ENCODE measurements at regions not wholly inside any gene's neighbourhood (a gene's known extent, or its start where the extent isn't known, plus 50 kb on each side); places are given as distances from the start of the nearest gene placed in this dataset.

DNA sequence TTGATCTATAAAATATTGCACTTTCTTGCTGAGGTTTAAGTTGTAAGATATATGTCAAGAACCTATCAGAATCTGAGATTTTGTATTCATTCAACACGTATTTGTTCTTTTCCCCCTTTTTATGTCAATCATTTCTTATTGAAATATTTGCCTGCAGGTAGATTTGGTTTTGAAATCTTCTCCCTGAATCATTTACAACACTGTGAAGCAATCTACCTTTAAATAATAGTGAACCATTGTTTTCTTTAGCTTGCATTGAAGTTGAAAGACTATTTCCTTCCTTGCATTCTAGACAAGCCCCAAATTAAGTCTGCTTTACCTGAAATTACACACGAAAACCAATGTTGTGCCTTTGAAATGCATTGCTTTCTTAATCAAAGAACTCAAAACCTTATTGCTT is 460.2 kb downstream of the KIF2B start:
- TF ChIP-seq, protein P1, sequence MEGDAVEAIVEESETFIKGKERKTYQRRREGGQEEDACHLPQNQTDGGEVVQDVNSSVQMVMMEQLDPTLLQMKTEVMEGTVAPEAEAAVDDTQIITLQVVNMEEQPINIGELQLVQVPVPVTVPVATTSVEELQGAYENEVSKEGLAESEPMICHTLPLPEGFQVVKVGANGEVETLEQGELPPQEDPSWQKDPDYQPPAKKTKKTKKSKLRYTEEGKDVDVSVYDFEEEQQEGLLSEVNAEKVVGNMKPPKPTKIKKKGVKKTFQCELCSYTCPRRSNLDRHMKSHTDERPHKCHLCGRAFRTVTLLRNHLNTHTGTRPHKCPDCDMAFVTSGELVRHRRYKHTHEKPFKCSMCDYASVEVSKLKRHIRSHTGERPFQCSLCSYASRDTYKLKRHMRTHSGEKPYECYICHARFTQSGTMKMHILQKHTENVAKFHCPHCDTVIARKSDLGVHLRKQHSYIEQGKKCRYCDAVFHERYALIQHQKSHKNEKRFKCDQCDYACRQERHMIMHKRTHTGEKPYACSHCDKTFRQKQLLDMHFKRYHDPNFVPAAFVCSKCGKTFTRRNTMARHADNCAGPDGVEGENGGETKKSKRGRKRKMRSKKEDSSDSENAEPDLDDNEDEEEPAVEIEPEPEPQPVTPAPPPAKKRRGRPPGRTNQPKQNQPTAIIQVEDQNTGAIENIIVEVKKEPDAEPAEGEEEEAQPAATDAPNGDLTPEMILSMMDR (conservative IDR thresholded peaks at IDR 0.05; ENCODE audit: low read depth), result no peak
- no peak overlapping the region for H3K27ac ChIP-seq
- CTCF ChIA-PET, result no interaction called here
- DNase-seq (ENCODE audit: low spot score), result no peak
- POLR2A ChIA-PET (ENCODE audit: low non-redundant PET), result no interaction called here

DNA sequence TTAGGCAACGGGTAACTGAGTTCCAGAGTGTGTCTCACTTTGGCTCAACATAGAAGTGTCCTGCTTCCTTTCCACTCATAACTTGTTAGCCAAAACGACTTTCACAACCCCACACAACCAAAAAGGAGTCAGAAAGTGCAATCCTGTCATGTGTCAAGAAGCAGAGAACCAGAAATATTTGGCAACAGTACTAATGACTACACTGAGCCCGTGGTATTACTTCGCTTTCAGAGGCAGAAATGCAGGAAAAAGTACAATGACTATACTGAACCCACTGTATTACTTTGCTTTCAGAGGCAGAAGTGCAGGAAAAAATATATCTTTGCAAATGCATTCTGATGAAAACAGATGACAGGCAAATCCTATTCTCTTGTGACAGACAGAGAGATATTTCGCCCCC is 484.6 kb downstream of the KIF2B start:
- DNase-seq (ENCODE audit: low spot score), result no peak
- CTCF ChIA-PET, result no interaction called here
- H3K27ac ChIP-seq, result no peak overlapping the region
- POLR2A ChIA-PET (ENCODE audit: low non-redundant PET), result no interaction called here
- TF ChIP-seq, protein P1 (conservative IDR thresholded peaks at IDR 0.05; ENCODE audit: low read depth), result no peak

DNA sequence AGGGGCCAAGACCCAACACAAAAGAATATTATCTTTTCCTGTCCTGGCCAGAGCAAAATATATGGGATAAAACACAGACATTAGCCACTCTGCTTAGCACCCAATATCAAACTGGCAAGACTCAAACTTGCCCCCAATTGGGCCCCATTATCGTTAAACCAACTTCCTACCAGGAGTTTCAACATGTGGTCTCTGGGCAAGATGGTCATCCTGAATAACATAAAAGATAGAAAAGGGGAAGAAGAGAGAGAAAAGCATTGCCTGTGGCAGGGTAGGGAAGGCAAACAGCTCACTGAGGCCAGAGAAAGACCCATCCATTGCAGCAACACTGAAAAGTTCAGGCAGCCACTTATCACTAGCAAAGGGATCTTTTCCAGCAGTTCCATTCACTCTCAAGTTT is 502.1 kb downstream of the KIF2B start:
- POLR2A ChIA-PET (ENCODE audit: low non-redundant PET), result no interaction called here
- TF ChIP-seq, protein P1 (conservative IDR thresholded peaks at IDR 0.05; ENCODE audit: low read depth), result no peak
- no peak overlapping the region for H3K27ac ChIP-seq
- DNase-seq (ENCODE audit: low spot score), result no peak
- CTCF ChIA-PET, result no interaction called here

DNA sequence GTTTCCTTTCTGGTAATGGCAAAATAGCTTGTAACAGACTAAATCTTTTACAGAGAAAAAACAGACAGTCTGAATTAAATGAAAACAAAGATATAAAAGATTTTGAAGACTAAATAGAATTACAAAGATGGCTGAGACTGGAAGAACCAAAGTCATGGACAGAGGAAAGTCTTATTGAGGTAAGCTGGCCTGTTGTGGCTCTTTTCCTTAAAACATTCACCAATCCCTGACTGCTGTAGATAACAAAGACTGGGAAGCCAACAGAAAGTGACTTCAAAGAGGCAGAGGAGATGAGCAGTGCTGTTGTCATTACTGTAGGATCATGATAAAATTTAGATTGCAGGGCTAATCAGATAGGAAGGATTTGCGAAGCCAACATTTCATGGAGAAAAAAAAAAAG is 517.0 kb downstream of the KIF2B start:
- CTCF ChIA-PET, result no interaction called here
- POLR2A ChIA-PET (ENCODE audit: low non-redundant PET), result no interaction called here
- no peak overlapping the region for H3K27ac ChIP-seq
- TF ChIP-seq, protein P1 (conservative IDR thresholded peaks at IDR 0.05; ENCODE audit: low read depth), result no peak
- no peak for DNase-seq (ENCODE audit: low spot score)

DNA sequence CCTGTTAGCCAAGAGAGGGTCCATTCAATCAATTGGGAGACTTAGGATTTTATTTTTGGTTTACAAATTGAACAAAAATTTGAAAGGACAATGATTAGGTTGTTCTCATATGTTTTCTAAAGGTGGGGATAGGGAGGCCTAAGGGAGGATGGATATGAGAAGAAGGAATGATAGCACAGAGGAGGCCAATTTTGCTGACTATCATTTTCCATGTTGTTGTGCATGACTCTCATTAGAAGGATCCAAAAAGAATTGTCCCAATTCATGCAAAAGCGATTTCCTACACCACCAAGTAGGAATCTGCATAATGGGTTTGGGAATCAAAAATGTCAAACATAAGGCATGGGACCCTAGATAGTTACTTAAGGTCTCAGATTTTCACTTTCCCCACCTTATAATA is 524.8 kb downstream of the KIF2B start:
- no peak for DNase-seq (ENCODE audit: low spot score)
- CTCF ChIA-PET, result no interaction called here
- POLR2A ChIA-PET (ENCODE audit: low non-redundant PET), result no interaction called here
- TF ChIP-seq, protein P1 (conservative IDR thresholded peaks at IDR 0.05; ENCODE audit: low read depth), result no peak
- no peak overlapping the region for H3K27ac ChIP-seq

DNA sequence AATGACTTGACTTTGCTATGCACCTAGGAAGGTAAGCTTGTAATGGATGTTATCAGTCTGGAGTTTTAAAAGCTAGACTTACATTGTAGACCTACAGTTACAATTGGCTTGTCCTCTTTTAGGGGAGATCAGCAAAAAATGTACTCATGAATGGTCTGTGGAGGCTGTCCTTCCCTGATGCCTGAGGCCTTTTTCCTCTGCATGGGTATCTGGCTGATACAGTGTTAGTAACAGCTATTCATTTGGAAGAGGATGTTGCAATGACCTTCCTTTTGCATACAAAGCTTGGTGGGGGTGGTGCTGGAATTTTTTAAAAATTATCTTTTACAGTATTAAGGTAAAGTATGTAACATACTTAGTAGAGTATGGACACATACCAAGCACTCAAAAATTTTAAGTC is 525.5 kb downstream of the KIF2B start:
- H3K27ac ChIP-seq, result no peak overlapping the region
- ChIA-PET POLR2A (ENCODE audit: low non-redundant PET) (no interaction called here), CTCF (no interaction called here)
- TF ChIP-seq, protein P1 (conservative IDR thresholded peaks at IDR 0.05; ENCODE audit: low read depth), result no peak
- DNase-seq (ENCODE audit: low spot score), result no peak
